Skeletal muscle cell (primary cell): ENCODE measurements at regions not wholly inside any gene's neighbourhood (a gene's known extent, or its start where the extent isn't known, plus 50 kb on each side); places are given as distances from the start of the nearest gene placed in this dataset.
A peak's percentile ranks its signal among the peaks of the same experiment; 100 is the strongest.
"Not testable (repeated sequence)": the region's sequence is repeated elsewhere in the genome, so short reads cannot be mapped to it uniquely, and the experiment has no call there.

Source experiments
- DNase-seq: peaks from one replicate; pipeline ENCODE4 v3.0.0-alpha.2; 2010; ENCODE audit warnings: low read depth
- H3K4me3 ChIP-seq: 2 replicates; pipeline ENCODE4 v1.5.1; 2011; ENCODE audit warnings: low read depth, mild to moderate bottlenecking, control low read depth, low read length, moderate library complexity

DNA sequence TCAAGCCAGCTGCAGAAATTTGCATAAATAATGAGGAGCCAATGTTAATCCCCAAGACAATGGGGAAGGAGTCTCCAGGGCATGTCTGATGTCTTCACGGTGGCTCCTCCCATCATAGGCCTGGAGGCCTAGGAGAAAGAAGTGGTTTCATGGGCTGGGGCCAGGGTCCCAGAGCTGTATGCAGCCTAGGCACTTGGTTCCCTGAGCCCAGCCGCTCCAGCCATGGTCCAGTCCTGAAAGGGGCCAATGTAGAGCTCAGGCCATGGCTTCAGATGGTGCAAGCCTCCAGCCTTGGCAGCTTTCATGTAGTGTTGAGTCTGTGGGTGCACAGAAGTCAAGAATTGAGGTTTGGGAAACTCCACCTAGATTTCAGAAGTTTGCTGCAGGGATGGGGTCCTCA is 628.2 kb upstream of the GRIA3 start:
- no peak overlapping the region for H3K4me3 ChIP-seq
- DNase-seq: no peak

DNA sequence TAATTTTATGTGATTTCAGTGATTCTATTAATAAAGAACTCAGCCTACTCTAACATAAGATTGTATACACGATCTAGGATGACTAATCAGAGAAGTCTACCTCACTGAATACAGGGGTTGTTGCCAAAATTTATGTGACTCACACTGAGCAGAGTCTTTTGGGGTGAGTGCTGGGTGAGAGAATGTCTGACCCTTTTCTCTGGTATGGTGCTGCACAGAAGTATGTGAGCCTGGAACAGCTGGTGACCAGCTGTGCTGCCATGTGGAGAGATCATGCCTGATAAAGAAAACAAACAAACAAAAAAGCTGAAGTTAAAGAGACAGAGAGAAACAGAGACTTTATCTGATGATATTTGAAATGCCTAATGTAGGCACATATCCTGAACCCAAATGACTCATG is 618.1 kb upstream of the GRIA3 start:
- peak; percentile 90 for DNase-seq

DNA sequence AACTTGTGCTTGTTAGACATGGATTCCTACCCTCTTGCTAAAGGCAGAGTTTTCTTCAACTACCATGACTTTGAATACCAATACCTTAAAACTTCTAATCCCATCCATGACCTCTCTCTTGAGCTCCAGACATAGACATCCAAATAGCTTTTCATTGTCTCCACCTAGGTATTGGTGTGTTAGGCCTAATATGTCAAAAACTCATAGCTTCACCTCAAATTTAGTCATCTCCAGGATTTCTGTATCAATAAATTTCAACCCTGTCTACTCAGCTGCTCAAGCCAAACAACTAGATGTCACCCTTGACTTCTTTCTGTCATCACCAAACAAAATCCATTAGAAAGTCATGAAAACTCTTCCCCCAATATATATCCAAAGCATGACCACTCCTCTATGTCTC is 617.7 kb upstream of the GRIA3 start:
- DNase-seq: no peak
- H3K4me3 ChIP-seq: no peak overlapping the region

More for the DNA sequence above, 618.1 kb upstream of the GRIA3 start:
- H3K4me3 ChIP-seq: no peak overlapping the region

DNA sequence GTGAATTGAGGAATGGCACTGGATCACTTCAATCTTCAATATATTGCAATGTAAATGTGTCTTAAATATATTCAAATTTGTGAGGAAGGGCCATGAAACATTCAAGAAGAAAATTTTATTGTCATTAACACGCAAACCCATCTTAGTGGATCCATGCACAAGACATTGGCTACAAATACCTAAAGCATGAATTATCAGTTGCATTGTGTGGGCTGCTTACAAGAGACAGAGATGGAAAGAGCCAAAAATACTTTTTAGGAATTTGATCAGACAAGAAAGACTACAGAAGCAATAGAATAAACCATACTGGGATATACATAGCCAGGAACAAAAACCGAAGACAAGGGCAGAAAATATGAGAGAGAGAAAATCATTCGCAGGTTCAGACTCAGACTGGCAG is 616.2 kb upstream of the GRIA3 start:
- no peak for DNase-seq
- no peak overlapping the region for H3K4me3 ChIP-seq

DNA sequence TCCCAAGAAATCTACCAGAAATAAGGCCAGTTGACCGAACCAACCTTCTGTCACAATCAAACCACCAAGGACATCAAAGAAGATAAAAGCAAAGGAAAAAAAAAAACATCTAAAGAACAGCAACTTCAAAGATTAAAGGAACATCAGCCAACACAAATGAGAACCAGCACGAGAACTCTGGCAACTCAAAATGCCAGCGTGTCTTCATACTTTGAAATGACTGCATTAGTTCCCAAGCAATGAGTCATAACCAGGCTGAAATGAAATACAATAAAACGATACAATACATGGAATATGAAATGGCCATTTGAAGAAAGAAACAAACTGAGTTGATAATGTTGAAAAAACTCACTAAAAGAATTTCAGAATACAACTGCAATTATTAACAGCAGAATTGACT is 611.6 kb upstream of the GRIA3 start:
- no peak for DNase-seq
- no peak overlapping the region for H3K4me3 ChIP-seq

DNA sequence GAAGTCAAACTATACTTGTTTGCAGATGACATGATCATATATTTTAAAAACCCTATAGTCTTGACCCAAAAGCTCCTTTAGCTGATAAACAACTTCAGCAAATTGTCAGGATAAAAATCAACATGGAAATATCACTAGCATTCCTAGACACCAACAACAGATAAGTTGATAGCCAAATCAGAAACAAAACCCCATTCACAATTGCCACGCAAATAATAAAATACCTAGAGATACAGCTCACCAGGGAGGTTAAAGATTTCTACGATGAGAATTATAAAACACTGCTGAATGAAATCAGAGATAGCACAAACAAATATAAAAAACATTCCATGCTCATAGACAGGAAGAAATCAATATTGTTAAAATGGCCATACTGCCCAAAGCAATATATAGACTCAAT is 605.0 kb upstream of the GRIA3 start:
- no peak for DNase-seq
- H3K4me3 ChIP-seq: no peak overlapping the region

DNA sequence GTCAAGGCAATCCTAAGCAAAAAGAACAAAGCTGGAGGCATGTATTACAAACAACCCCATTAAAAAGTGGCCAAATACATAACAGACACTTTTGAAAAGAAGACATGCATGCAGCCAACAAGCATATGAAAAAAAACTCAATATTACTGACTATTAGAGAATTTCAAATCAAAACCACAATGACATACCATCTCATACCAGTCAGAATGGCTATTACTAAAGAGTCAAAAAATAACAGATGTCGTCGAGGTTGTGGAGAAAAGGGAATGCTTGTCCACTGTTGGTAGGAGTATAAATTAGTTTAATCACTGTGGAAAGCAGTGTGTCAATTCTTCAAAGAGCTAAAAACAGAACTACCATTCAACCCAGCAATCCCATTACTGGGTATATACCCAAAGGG is 604.6 kb upstream of the GRIA3 start:
- DNase-seq: no peak
- no peak overlapping the region for H3K4me3 ChIP-seq

DNA sequence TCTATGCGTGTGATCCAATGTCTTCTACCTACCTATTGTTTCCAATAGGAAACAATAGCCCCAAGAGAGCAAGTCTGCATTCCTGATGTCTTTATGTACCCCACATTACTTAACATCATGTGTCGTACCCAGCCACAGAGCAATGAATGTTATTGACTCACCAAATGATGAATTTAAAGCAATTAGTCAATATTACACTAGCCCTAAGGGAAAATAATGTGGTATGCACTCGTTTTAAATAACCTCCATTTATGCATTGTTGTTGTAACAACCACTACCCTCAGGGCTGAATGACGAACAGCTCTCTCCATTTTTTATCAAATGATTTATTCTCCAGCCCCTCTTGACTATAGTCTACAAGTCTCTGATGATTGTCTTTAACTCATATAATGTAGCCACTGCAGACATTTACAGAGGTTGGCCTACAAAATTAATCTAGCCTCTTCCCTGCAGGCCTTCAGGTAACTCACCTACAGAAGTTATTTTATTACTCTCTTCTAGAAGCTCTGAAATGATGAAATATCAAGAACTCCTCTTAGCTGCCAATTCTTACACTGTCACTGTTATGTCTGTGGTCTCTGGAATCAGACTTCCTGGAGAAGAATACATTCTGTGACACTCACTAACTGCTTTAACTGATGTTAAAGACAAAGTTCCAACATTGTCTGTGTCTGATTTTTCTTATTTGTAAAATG is 601.7 kb upstream of the GRIA3 start:
- DNase-seq: no peak
- no peak overlapping the region for H3K4me3 ChIP-seq

DNA sequence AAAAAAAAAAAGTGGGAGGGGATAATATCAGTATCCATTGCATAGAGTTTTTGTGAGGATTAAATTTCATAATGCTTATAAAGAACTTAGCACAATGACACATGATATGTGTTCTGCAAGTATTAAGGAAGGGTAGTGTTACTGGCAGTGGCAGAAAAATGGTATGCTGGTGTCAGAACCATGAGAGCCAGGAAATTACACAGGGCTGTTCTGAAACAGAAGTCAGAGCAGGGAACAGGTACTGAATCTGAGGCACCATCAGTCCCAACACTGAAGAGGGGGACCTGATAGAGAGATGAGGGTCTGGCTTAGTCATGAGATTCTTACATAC is 601.1 kb upstream of the GRIA3 start:
- DNase-seq: no peak
- H3K4me3 ChIP-seq: no peak overlapping the region

DNA sequence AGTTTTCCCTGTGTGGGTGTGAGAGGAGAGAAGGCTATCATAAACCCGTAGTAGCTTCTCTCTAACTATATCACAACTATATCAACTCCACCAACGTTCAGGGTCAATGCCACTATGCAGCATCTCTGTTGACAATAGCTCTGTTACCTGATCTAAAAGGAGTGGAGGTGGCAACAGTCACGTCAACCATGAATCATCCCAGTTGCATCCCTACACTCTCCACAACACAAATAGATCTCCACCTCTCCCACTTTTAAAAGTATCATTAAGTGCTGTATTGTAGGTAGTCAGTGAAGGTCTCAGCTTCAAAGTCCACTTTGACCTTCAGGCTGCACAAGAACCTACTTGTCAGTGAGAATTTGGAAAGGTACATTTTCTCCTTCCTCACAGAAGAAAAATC is 600.5 kb upstream of the GRIA3 start:
- no peak overlapping the region for H3K4me3 ChIP-seq
- DNase-seq: no peak

DNA sequence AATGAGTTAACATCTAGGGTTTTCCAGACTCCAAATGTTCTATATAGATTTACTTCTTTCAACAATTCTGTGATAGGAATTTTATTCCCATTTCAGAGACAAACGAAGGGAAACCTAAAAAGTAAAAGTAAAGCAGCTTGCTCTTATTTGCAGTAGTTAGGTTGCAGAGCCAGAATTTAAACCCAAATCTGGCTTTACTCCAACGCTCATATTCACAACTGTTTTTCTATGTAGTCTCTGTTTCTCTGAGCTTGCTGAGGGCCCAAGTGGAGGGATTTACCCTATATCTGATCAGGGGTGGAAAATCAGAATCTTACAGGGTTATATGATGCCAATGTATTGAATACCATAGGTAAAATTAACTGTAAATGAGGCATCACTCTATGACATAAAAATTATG is 599.1 kb upstream of the GRIA3 start:
- DNase-seq: no peak
- H3K4me3 ChIP-seq: no peak overlapping the region

DNA sequence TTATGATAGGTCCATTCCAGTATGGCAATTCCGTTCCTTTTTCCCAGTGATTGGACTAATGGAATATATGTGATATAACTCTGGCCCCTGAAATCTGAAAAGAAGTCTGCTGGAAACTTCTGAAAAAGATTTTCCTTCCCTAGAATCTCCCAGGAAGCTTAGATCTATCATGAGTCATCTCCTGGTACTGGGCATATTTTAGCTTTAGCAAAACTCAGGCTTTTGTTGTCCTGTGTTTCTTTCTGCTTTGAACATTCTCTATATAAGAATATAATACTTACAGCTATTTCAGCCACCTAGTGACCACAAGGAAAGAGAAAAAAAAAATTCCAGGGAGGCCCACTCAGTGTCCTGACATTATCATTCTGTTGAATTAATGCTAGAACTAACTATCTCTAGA is 597.2 kb upstream of the GRIA3 start:
- no peak for DNase-seq
- H3K4me3 ChIP-seq: no peak overlapping the region

DNA sequence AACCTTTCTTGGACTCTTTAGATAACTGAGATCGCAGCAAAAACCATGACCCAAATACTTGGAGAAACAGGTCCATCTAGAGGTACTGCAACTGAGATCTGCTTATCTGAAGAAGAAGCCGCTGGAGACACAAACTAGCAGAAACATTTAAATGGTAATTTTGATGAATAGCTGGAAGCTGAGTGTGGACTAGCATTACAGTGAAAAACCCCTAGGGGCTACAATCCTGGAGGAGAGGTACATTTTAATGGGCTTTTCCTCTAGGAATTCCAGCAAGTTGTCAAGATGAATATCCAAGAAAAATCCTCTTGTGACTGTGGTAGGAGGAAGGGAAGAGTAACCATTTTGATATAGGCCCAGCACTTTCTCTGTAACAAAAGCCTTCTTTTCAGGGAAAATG is 592.5 kb upstream of the GRIA3 start:
- H3K4me3 ChIP-seq: no peak overlapping the region
- DNase-seq: no peak

DNA sequence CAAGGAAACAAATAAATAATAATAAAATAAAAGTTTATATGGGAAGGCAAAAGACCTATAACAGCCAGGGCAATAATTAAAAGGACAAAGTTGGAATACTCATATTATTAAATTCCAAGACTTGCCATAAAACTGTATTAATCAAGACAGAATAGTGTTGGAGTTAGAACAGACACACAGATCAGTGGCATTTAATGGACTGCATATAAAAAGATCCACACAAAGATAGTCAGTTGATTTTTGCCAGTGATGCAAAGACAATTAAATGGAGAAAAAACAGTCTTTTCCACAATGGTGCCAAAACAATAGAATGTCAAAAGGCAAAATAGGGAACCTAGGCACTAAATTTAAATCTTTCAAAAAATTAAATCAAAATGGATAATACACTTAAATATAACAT is 587.1 kb upstream of the GRIA3 start:
- H3K4me3 ChIP-seq: no peak overlapping the region
- DNase-seq: no peak

DNA sequence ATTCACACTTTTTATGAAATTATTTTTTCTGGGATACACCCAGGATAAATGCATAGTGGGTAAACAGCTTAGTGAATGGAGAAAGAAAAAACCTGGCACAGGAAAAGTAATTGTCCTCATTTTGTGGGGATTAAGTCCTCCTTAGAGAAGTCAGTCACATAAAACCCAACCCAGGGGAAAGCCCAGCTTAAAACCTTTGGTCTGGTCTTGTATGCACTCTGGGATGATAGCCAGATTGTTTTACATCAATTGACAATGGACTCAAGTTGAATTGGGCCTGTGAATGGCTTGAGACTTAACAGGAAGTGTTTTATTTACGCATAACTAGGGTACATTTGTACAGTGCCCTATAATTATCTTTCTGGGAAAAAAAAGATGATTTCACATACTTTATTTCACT is 561.3 kb upstream of the GRIA3 start:
- no peak for DNase-seq
- no peak overlapping the region for H3K4me3 ChIP-seq

DNA sequence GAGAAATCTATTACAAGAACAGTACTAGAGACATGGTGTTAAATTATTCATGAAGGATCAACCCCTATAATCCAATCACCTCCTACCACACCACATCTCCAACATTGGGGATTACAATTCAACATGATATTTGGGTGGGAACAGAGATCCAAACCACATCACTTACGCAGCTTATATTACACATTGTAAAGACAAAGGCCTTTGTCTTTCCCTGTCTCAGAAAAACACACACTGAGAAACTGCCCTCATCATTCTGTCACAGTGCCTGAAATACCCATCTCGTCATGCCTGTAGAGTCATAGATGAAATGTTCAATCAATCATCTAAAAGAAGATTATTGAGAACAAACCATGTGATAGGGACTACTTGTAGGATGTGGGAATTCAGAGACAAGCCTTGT is 558.8 kb upstream of the GRIA3 start:
- H3K4me3 ChIP-seq: no peak overlapping the region
- no peak for DNase-seq

DNA sequence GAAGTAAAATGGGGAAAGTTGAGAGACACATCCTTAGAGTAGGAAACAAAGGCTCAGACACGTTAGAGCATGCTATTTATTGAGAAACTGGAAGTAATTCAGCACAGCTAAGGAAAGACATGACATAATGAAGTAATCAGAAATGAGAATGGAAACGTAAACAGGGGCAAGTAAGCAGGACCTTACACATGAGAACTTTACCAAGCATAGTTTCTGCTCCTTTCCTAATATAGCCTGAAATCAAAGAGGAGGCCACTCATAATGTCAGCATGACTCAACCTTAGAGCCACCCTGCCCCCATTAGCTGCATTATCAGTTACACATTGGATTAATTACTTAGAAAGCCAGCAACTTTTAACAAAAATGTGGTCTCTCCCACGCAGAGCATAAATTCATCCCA is 558.3 kb upstream of the GRIA3 start:
- DNase-seq: peak; percentile 47
- no peak overlapping the region for H3K4me3 ChIP-seq

DNA sequence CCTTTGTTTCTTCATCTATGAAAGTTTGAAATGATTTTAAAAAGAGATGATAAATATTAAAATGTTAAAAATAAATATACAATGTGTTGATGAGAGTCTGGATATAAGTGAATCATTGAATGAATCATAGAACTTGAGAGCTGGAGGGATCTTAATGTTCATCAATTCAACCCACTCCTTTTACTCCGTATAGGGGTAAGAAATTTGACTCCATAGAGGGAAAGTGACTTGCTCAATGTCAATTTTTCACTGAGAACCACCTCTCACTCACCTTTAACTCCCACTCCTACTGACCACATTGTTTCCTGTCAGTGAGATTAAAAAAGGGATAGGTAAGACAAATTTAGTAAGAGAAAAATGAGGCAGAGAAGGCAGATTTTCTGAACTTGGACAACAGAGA is 557.2 kb upstream of the GRIA3 start:
- no peak for DNase-seq

DNA sequence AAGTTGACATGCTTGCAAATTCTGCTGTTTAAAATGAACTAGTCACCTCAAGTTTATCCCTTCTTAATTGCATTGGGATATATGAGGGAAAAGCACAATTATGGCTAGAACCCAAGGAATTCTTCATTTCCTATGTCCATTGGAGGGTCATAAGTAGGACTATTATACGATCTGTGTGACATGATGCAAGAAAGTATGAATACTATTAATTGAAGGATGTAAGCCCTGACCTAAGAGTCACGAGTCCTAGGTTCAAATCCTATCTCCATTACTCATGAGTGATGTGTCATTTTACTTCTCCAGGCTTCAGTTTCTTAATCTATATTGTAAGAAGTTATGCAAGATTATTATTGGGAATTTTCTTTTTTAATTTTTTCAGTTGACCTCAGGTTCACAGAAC is 542.9 kb upstream of the GRIA3 start:
- DNase-seq: no peak

More for the DNA sequence above, 557.2 kb upstream of the GRIA3 start:
- H3K4me3 ChIP-seq: no peak overlapping the region

DNA sequence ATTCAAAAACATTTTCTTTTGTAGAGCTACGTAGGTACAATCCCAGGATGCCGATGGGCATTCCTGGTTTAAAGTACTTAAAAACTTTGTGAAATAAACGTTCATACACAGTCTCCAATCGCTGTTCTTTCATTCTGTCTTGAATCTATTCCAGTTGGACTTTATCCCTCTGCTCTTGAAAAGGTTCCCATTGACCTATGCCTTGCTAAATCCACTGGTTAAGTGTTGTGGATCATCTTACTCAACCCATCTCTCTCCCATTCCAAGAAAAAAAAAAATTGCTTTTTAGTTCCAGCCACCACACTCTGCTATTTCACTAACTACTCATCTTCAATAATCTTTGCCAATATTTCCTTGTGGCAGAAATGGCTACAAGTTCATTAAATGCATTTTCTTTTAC is 542.3 kb upstream of the GRIA3 start:
- no peak overlapping the region for H3K4me3 ChIP-seq
- DNase-seq: no peak

More for the DNA sequence above, 542.9 kb upstream of the GRIA3 start:
- no peak overlapping the region for H3K4me3 ChIP-seq

DNA sequence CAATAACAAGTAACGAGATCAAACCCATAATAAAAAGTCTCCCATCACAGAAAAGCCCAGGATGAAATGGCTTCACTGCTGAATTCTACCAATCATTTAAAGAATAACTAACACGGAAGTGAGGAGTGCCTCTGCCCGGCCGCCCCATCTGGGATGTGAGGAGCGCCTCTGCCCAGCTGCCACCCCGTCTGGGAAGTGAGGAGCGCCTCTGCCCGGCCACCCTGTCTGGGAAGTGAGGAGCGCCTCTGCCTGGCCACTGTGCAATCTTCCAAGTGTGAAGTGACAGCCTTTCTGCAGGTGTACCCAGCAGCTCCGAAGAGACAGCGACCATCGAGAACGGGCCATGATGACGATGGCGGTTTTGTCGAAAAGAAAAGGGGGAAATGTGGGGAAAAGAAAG is 528.8 kb upstream of the GRIA3 start:
- H3K4me3 ChIP-seq: not testable (repeated sequence)

DNA sequence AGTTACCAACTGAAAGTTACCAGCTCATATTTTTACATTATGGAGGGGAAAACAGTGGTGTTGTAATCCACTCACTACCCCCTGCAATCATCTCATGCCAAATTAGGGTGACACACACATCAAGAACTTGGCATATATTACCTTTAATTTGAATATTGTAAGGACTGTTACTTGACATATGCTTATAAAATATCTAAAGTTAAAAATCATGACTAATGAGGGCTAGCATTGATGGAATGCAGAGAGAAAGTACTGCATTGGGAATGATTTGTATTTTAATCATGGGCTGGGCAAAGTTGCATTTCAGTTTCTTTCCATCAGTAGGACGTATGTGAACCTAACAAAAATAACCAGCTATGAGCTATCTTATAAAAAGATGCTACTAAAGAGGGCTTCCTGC is 517.5 kb upstream of the GRIA3 start:
- no peak for DNase-seq
- H3K4me3 ChIP-seq: no peak overlapping the region

More for the DNA sequence above, 528.8 kb upstream of the GRIA3 start:
- not testable (repeated sequence) for DNase-seq
